Activated naive CD4-positive, alpha-beta T cell treated with anti-CD3 and anti-CD28 coated beads for 36 hours (primary cell): ENCODE measurements at regions not wholly inside any gene's neighbourhood (a gene's known extent, or its start where the extent isn't known, plus 50 kb on each side); places are given as distances from the start of the nearest gene placed in this dataset.
A peak's percentile ranks its signal among the peaks of the same experiment; 100 is the strongest.
"Not testable (repeated sequence)": the region's sequence is repeated elsewhere in the genome, so short reads cannot be mapped to it uniquely, and the experiment has no call there.

Experiments
- CTCF ChIA-PET: fragments of 350-600 bp; sonication (Branson Sonifier 250); formaldehyde crosslinking; loops from one replicate; lab custom pipeline; 2021; ENCODE audit warnings: antibody characterized with exemption; lab: Charles Lee
- DNase-seq: peaks from one replicate; pipeline ENCODE4 v3.0.0-alpha.2; 2020
- H3K27ac Mint-ChIP-seq: one replicate; pipeline ENCODE4 v1.8.0; 2021; ENCODE audit warnings: mild to moderate bottlenecking, mixed read lengths
- H3K27me3 Mint-ChIP-seq: one replicate; pipeline ENCODE4 v1.8.0; 2021; ENCODE audit warnings: low read depth, mixed read lengths
- H3K36me3 Mint-ChIP-seq: one replicate; pipeline ENCODE4 v1.8.0; 2021; ENCODE audit warnings: low read depth, mixed read lengths
- H3K4me1 Mint-ChIP-seq: one replicate; pipeline ENCODE4 v1.8.0; 2021; ENCODE audit warnings: low read depth, mixed read lengths
- H3K4me3 Mint-ChIP-seq: one replicate; pipeline ENCODE4 v1.8.0; 2021; ENCODE audit warnings: mild to moderate bottlenecking, moderate library complexity, mixed read lengths
- H3K9me3 Mint-ChIP-seq: one replicate; pipeline ENCODE4 v1.8.0; 2021; ENCODE audit warnings: mixed read lengths
- intact Hi-C: fragments of 100-400 bp; cut with micrococcal nuclease; formaldehyde crosslinking; loops from one replicate; pipeline ENCODE4 v1.15.1; 2023

GRCh38 chr2:234898534-234899053 is 53.2 kb upstream of the SH3BP4 start:
- Mint-ChIP-seq H3K4me1 (no peaks in the 10 kb centered on the region), H3K27me3 (no peaks in the 10 kb centered on the region), H3K27ac (no peak overlapping the region), H3K4me3 (no peak overlapping the region), H3K9me3 (no peaks in the 10 kb centered on the region), H3K36me3 (no peaks in the 10 kb centered on the region)
- CTCF ChIA-PET, result no interaction called here
- intact Hi-C loops, result no loop called here
- DNase-seq, result no peak

GRCh38 chr2:234888442-234888841 is 63.4 kb upstream of the SH3BP4 start:
- H3K36me3 Mint-ChIP-seq, intact Hi-C loops, H3K4me1 Mint-ChIP-seq, CTCF ChIA-PET, H3K9me3 Mint-ChIP-seq, H3K27ac Mint-ChIP-seq, DNase-seq: not testable (repeated sequence)
- H3K4me3 Mint-ChIP-seq, result peak overlapping the region; percentile 42
- H3K27me3 Mint-ChIP-seq, result peaks cover 15% of the 10 kb centered on the region

GRCh38 chr2:234887195-234887594 is 64.6 kb upstream of the SH3BP4 start:
- no peaks in the 10 kb centered on the region for H3K9me3 Mint-ChIP-seq
- CTCF ChIA-PET, result no interaction called here
- DNase-seq, result no peak
- no peaks in the 10 kb centered on the region for H3K4me1 Mint-ChIP-seq
- H3K27ac Mint-ChIP-seq, result no peak overlapping the region
- intact Hi-C loops, result no loop called here
- H3K4me3 Mint-ChIP-seq, result no peak overlapping the region
- peaks cover 15% of the 10 kb centered on the region for H3K27me3 Mint-ChIP-seq
- no peaks in the 10 kb centered on the region for H3K36me3 Mint-ChIP-seq

- Mint-ChIP-seq H3K27ac (no peak overlapping the region), H3K27me3 (peaks cover 15% of the 10 kb centered on the region), H3K4me1 (no peaks in the 10 kb centered on the region), H3K9me3 (no peaks in the 10 kb centered on the region), H3K4me3 (no peak overlapping the region), H3K36me3 (no peaks in the 10 kb centered on the region)
- DNase-seq, result no peak
- CTCF ChIA-PET, result no interaction called here
- intact Hi-C loops, result no loop called here
Measured at GRCh38 chr2:234885886-234886285, 65.9 kb upstream of the SH3BP4 start.

- H3K36me3 Mint-ChIP-seq, result no peaks in the 10 kb centered on the region
- CTCF ChIA-PET, result no interaction called here
- no peaks in the 10 kb centered on the region for H3K9me3 Mint-ChIP-seq
- no peak overlapping the region for H3K27ac Mint-ChIP-seq
- H3K4me1 Mint-ChIP-seq, result no peaks in the 10 kb centered on the region
- H3K27me3 Mint-ChIP-seq, result peaks cover 14% of the 10 kb centered on the region
- no peak for DNase-seq
- no peak overlapping the region for H3K4me3 Mint-ChIP-seq
- intact Hi-C loops, result no loop called here
Measured at GRCh38 chr2:234885118-234885517, 66.7 kb upstream of the SH3BP4 start.

GRCh38 chr2:234884591-234884990 is 67.2 kb upstream of the SH3BP4 start:
- Mint-ChIP-seq H3K36me3 (no peaks in the 10 kb centered on the region), H3K27ac (no peak overlapping the region), H3K4me1 (no peaks in the 10 kb centered on the region), H3K4me3 (no peak overlapping the region), H3K9me3 (no peaks in the 10 kb centered on the region), H3K27me3 (peaks cover 12% of the 10 kb centered on the region)
- intact Hi-C loops, result loop anchor here (5.0 kb wide), 1 partner anchor 223 kb away; no protein-coding TSS in a partner anchor
- no peak for DNase-seq
- CTCF ChIA-PET, result no interaction called here

GRCh38 chr2:234881413-234882241 is 70.2 kb upstream of the SH3BP4 start:
- Mint-ChIP-seq H3K4me1 (no peaks in the 10 kb centered on the region), H3K27ac (no peak overlapping the region), H3K27me3 (peaks cover 9% of the 10 kb centered on the region), H3K36me3 (no peaks in the 10 kb centered on the region), H3K9me3 (no peaks in the 10 kb centered on the region), H3K4me3 (no peak overlapping the region)
- intact Hi-C loops, result loop anchor here (5.0 kb wide), 1 partner anchor 226 kb away; no protein-coding TSS in a partner anchor
- peak; percentile 70 for DNase-seq
- CTCF ChIA-PET, result interaction anchor here (0.6 kb wide), 1 partner anchor 236 kb away, joined by 4 read pairs; no protein-coding TSS in a partner anchor

- no peaks in the 10 kb centered on the region for H3K4me1 Mint-ChIP-seq
- no peaks in the 10 kb centered on the region for H3K9me3 Mint-ChIP-seq
- H3K36me3 Mint-ChIP-seq, result no peaks in the 10 kb centered on the region
- no peak overlapping the region for H3K4me3 Mint-ChIP-seq
- no peak overlapping the region for H3K27ac Mint-ChIP-seq
- CTCF ChIA-PET, result no interaction called here
- peak; percentile 12 for DNase-seq
- peaks cover 6% of the 10 kb centered on the region for H3K27me3 Mint-ChIP-seq
- intact Hi-C loops, result loop anchor here (5.0 kb wide), 1 partner anchor 227 kb away; no protein-coding TSS in a partner anchor
Measured at GRCh38 chr2:234880551-234881211, 71.1 kb upstream of the SH3BP4 start.

- DNase-seq, result no peak
- Mint-ChIP-seq H3K27me3 (peaks cover 6% of the 10 kb centered on the region), H3K9me3 (no peaks in the 10 kb centered on the region), H3K4me1 (no peaks in the 10 kb centered on the region), H3K4me3 (no peak overlapping the region), H3K27ac (no peak overlapping the region), H3K36me3 (no peaks in the 10 kb centered on the region)
- intact Hi-C loops, result loop anchor here (5.0 kb wide), 1 partner anchor 227 kb away; no protein-coding TSS in a partner anchor
- CTCF ChIA-PET, result no interaction called here
Measured at GRCh38 chr2:234879671-234880455, 72.0 kb upstream of the SH3BP4 start.

GRCh38 chr2:234876621-234877020 is 75.2 kb upstream of the SH3BP4 start:
- CTCF ChIA-PET, DNase-seq, H3K36me3 Mint-ChIP-seq, H3K27me3 Mint-ChIP-seq, H3K4me3 Mint-ChIP-seq, H3K9me3 Mint-ChIP-seq, intact Hi-C loops, H3K27ac Mint-ChIP-seq, H3K4me1 Mint-ChIP-seq: not testable (repeated sequence)

GRCh38 chr2:234874347-234875046 is 77.3 kb upstream of the SH3BP4 start:
- intact Hi-C loops, result no loop called here
- CTCF ChIA-PET, result no interaction called here
- H3K27ac Mint-ChIP-seq, result no peak overlapping the region
- H3K36me3 Mint-ChIP-seq, result no peaks in the 10 kb centered on the region
- H3K9me3 Mint-ChIP-seq, result no peaks in the 10 kb centered on the region
- no peak for DNase-seq
- H3K4me3 Mint-ChIP-seq, result no peak overlapping the region
- no peaks in the 10 kb centered on the region for H3K4me1 Mint-ChIP-seq
- peaks cover 8% of the 10 kb centered on the region for H3K27me3 Mint-ChIP-seq

GRCh38 chr2:234873828-234874173 is 78.0 kb upstream of the SH3BP4 start:
- DNase-seq, result no peak
- intact Hi-C loops, result no loop called here
- CTCF ChIA-PET, result no interaction called here
- Mint-ChIP-seq H3K9me3 (no peaks in the 10 kb centered on the region), H3K36me3 (no peaks in the 10 kb centered on the region), H3K4me1 (no peaks in the 10 kb centered on the region), H3K4me3 (no peak overlapping the region), H3K27me3 (peaks cover 10% of the 10 kb centered on the region), H3K27ac (no peak overlapping the region)
